SKM-1 (cell line): ENCODE measurements at regions not wholly inside any gene's neighbourhood (a gene's known extent, or its start where the extent isn't known, plus 50 kb on each side); places are given as distances from the start of the nearest gene placed in this dataset.
"Not testable (repeated sequence)": the region's sequence is repeated elsewhere in the genome, so short reads cannot be mapped to it uniquely, and the experiment has no call there.

Source experiments
- DNase-seq: peaks from one replicate; lab custom pipeline; 2025; ENCODE audit not compliant: unreplicated experiment; lab: John Stamatoyannopoulos, UW

DNA sequence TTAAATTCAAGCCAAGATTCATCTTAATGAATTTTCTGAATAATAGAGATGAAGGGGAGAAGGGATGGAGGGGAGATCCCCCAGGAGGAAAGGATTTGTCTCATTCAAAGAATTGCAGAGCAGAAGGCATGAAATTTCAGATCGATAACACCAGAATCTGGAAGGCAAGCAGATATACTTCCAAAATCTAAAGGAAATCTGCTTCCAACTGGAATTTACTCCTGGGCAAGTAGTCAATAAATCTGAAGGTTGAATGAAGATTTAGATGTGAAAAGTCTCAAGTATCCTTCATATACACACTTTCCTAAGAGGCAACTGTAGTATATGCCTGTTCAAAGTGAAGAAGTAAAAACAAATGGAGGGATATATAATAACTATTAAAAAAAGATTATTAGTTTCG, 1190.8 kb upstream of the CELF4 start:
- DNase-seq: no peak

DNA sequence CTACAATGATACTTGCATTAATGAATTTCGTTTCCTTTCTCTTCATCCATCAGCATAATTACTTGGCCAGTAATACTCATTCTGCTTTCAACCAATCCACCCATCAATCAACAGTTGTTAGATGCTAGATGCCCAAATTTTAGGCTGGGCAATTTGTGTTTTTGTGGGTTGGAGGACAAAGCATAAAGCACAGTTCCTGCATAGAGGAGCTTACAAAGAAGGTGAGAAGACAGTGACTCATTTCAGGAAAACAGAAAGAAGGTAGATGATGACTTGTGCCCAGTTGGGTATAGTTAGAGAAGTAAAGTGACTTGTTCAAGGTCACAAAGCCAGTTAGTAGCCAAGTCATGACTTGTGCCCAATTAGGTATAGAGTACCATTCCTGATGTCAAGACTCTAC, 1186.8 kb upstream of the CELF4 start:
- no peak for DNase-seq

DNA sequence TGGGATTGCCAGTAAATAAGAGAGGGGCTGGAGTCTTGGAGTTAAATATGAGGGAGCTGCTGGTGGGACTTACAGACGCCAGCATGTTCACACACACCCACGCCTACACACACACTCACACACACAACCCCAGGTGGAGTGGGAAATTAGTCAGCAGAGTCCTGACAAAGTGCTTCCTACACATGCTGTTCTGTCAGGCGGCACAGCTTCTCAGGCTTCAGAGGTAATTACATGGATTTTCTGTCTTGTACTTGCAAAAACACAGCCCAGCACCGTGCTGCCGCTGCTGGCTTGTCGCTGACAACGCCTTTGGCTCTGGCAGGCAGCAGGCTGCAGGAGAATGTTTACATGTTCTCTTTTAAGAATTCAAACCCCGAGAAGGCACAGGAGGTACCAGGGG, 1186.3 kb upstream of the CELF4 start:
- no peak for DNase-seq

DNA sequence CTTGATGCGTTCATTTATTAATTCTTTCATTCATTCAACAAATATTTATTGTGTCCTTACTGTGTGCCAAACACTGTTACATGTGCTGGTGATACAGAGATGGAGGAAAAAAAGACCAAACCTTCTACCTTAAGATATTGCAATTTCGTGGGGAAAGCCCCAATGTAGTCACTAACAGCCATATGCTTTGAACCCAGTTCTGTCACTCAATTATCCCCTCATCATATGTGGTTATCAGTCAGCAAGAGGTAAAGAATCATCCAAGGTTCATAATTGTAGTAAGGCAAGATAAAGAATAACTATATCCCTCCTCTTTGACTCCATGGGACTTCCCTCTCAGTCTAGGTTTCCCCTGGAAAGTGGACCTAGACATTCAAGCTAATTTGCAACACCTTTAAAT, 1185.6 kb upstream of the CELF4 start:
- DNase-seq: no peak

DNA sequence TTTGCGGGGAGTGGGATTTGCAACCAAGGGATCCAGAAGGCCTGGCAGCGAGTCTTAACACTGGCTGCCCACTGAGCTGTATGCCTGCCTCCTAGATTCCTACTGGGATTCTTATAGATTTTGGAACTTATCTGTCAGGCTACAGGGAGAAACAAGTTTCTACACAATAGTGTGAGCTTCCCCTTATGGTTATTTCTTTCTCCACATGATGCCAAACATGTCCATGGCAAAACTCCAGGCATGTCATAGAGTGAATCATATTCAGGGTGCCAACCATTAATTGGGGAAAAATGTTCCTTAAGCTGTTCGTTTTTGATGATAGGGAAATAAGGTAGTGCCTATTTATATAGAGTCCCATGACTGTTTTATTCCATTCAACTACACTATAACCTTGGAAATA, 1185.2 kb upstream of the CELF4 start:
- DNase-seq: no peak

- DNase-seq: no peak
These were observed 1181.6 kb upstream of the CELF4 start for GRCh38 chr18:38747153-38747552.

GRCh38 chr18:38720181-38720580, 1154.6 kb upstream of the CELF4 start:
- DNase-seq: not testable (repeated sequence)

DNA sequence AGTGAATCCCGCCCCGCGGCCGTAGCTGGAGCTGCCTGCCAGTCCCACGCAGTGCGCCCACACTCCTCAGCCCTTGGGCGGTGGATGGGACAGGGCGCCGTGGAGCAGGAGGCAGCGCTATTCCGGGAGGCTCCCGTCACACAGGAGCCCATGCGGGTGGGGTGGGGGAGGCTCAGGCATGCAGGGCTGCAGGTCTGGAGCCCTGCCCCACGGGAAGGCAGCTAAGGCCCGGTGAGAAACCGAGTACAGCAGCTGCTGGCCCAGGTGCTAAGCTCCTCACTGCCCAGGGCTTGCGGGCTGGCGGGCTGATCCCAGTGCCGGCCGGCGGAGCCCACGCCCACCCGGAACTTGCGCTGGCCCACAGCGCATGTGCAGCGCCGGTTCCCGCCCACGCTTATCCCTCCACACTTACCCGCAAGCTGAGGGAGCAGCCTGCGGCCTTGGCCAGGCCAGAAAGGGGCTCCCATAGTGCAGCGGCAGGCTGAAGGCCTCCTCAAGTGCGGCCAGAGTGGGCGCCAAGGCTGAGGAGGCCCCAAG, 1152.8 kb upstream of the CELF4 start:
- no peak for DNase-seq

- no peak for DNase-seq
These were observed 1143.5 kb upstream of the CELF4 start for GRCh38 chr18:38709122-38709521.

GRCh38 chr18:38706373-38706772, 1140.8 kb upstream of the CELF4 start:
- no peak for DNase-seq

DNA sequence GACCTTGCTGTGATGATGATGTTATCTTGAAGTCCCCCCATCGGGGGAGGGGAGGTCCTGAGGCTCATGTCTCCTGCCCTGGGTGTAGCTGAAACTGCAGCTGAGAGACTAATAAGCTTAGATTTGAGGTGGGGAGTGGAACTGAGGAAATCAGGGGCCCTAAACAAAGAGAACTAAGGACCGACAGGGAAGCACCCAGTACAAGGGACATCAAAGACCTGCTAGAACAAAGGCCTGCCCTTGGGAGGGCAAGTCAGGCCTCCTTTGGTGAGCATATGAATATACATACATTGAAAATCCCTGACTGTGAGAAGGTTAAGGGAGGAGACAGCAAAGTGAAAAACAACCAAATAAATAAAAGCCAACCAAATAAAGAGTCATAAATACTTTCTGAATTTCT, 1132.5 kb upstream of the CELF4 start:
- no peak for DNase-seq

GRCh38 chr18:38695559-38696280, 1130.1 kb upstream of the CELF4 start:
- no peak for DNase-seq

- DNase-seq: no peak
These were observed 1127.5 kb upstream of the CELF4 start for GRCh38 chr18:38693104-38693503.

DNA sequence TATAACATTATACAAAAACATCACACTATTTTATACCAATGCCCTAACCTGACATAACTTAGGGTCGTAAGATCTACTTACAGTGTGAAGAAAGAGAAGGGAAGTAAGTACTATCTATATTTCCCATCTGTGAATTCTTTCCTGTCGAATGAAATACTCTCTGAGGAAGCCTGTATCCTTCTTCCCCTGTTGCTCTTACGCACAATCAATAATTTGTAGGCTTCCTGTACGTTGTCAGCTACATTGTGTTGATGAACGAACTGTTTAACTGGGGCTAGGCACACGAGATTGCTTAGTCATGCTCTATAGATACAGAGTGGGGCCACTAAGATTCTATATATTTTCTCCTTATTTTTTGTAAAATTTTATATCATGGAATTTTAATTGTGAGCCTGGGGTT, 1125.0 kb upstream of the CELF4 start:
- DNase-seq: no peak

GRCh38 chr18:38688416-38688815, 1122.8 kb upstream of the CELF4 start:
- DNase-seq: no peak

DNA sequence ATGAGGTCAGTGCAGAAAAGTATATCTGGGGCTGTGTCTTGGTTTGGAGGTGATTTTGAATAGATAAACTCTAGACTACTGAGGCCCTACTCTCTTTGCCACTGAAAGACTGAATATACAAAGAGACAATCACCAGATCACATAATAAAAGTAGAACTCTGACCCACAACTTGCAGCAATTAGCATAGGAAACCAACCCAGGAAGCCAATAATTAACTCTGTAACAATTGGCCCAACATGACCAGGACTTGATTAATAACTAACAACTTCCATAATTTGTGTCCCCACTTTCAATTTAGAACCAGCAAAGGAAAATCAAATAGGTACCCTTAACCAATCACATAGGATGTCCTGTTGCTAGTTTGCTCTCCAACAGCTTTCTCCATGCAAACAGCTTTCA, 1104.9 kb upstream of the CELF4 start:
- no peak for DNase-seq

DNA sequence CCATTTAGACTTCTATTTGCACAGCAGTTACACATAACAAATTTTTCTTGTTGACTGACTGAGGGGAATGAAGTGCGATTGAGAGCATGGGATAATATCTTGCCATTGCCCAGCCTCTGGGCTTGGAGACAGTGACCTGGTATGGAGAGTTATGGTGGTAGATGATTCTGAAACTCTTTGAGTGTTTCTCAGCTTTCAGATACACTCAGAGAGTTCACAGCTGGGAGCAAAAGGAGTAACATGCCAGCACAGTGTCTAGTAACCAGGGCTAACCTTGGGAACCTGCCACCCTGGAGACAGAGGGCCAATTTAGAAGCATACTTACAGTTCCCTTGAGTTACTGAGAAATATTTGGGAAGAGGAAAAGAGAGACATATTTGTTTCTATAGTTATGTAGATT, 1099.3 kb upstream of the CELF4 start:
- DNase-seq: no peak

GRCh38 chr18:38663682-38664081, 1098.1 kb upstream of the CELF4 start:
- no peak for DNase-seq

DNA sequence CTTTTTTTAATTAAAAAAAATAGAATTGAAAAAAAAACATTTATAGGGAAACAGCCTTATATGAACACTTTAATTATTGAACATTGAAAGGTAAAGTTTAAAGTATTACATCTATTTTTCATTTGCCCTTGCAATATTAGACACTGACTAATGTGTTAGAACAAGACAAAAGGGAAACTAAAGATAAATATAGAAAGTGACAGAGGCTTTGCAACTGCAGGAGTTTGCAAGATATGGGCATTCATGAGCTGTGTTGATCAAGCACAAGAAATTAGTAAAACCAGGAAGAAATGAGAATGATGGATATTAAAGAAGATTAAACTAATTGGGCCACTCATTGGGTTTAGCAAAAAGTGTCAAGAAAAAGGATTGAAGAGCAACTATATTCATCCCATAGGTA, 1097.7 kb upstream of the CELF4 start:
- no peak for DNase-seq

DNA sequence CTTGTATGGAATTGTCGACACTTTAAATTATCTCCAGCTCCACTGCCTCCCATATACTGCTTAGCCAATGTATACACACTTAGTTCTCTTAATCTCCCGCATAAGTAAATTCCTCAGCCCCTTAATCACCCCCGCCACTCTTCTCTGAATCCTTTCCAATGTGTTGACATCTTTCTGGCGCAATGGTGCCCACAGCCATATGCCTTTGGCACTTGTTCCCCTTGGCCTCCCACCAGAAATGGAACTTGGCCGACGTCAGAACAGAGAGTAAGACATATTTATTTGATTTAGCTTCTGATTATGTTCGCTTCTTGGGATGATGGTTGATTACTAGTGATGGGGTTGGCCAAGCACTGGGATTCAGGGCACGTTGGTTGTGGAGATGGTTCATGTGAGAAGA, 1089.3 kb upstream of the CELF4 start:
- DNase-seq: no peak

DNA sequence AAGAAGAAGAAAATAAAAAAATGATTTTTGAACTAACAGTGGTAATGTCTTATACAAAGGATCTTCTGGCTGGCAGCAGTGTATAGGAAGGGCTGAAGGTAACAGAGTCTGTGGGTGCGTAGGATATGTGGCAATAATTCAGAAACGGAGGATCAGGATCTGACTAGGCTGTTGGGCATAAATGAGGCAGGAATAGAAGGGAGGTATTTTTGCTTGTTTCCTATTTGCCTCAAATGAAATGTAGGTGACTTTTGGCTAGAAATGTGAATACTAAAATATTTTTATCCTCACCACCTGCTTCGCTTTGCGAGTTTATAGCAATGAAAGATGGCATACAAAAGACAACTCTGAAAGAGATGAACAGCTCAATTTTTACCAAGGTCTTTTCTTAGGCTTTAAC, 1086.1 kb upstream of the CELF4 start:
- DNase-seq: no peak

GRCh38 chr18:38648179-38648578, 1082.6 kb upstream of the CELF4 start:
- DNase-seq: no peak

- no peak for DNase-seq
These were observed 1080.7 kb upstream of the CELF4 start for GRCh38 chr18:38646296-38646695.
